Fibroblast of the aortic adventitia (primary cell): ENCODE measurements at regions not wholly inside any gene's neighbourhood (a gene's known extent, or its start where the extent isn't known, plus 50 kb on each side); places are given as distances from the start of the nearest gene placed in this dataset.

Source experiments
- DNase-seq: peaks from one replicate; pipeline ENCODE4 v3.0.0-alpha.2; 2010; ENCODE audit warnings: low read depth
- H3K4me3 ChIP-seq: 2 replicates; pipeline ENCODE4 v1.5.1; 2011; ENCODE audit warnings: low read depth, mild to moderate bottlenecking, control low read depth, low read length, moderate library complexity
- TF ChIP-seq, protein P1 (sequence below): IDR thresholded peaks from 2 replicates; pipeline ENCODE4 v1.5.1; 2011; ENCODE audit warnings: mild to moderate bottlenecking, low read length, control low read depth, inconsistent platforms; ENCODE audit not compliant: insufficient read depth

DNA sequence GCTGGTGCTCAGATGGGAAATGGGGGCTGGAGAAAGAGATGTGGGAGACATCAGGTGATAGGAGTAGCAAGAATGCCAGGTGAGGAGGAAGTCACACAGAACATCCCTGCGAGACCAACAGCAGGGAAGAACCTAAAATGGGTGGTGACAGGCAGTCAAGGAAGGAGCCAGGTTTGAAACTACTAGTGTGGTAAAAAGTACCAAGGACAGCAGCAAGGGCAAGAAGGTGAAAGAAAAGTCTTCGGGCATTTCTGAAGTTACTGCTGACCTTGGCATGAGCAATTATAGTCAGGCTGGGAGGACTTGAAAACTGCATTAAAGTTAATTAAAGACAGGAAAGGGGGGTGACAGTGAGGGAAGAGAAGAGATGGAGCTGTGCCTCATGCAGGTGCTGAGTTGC is 410.4 kb downstream of the RAD51AP2 start:
- TF ChIP-seq, protein P1, sequence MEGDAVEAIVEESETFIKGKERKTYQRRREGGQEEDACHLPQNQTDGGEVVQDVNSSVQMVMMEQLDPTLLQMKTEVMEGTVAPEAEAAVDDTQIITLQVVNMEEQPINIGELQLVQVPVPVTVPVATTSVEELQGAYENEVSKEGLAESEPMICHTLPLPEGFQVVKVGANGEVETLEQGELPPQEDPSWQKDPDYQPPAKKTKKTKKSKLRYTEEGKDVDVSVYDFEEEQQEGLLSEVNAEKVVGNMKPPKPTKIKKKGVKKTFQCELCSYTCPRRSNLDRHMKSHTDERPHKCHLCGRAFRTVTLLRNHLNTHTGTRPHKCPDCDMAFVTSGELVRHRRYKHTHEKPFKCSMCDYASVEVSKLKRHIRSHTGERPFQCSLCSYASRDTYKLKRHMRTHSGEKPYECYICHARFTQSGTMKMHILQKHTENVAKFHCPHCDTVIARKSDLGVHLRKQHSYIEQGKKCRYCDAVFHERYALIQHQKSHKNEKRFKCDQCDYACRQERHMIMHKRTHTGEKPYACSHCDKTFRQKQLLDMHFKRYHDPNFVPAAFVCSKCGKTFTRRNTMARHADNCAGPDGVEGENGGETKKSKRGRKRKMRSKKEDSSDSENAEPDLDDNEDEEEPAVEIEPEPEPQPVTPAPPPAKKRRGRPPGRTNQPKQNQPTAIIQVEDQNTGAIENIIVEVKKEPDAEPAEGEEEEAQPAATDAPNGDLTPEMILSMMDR, result no peak
- no peak overlapping the region for H3K4me3 ChIP-seq
- no peak for DNase-seq

DNA sequence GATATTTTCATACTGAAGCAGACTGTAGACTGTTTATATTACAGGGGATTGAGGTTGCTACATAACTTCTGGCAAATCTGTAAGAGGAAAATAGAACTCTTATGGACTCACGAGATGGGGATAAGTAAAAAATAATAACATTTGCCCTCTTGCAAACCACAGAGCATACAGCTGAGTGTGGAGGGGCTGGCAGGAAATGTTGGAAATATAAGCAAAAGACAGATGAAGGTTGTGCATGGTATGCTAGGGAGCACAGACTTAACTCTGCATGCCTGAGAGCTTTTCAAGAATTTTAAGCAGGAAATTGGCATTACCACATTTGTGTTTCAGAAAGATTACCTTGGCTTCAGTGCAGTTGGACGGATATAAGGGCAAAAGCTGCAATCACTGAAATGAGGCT is 411.1 kb downstream of the RAD51AP2 start:
- no peak overlapping the region for H3K4me3 ChIP-seq
- no peak for DNase-seq
- TF ChIP-seq, protein P1, result no peak

- DNase-seq, result no peak
- TF ChIP-seq, protein P1, result no peak
- no peak overlapping the region for H3K4me3 ChIP-seq
These were observed 411.8 kb downstream of the RAD51AP2 start for GRCh38 chr2:17106418-17106817.

DNA sequence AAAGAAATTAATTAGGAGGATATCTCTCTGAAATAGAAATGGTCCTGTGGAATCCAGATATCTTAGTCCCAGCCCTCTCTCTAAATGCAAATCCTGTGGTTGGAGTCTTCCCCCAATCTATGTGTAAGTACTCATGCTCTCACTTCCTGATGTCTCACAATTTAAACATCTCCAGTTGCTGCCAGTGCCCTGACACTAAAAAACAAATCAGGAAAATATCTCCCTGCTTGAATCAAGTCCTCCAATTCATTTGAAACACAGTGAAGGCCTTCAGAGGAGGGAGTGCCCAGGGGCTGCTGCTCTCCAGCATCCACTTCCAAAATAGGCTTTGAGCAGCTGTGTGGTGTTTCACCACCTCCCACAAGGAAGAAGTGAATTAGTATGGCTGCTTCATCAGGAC is 413.8 kb downstream of the RAD51AP2 start:
- TF ChIP-seq, protein P1, result no peak
- peak; percentile 10 for DNase-seq
- H3K4me3 ChIP-seq, result no peak overlapping the region

GRCh38 chr2:17101596-17101995 is 416.6 kb downstream of the RAD51AP2 start:
- DNase-seq, result no peak
- TF ChIP-seq, protein P1, result no peak
- H3K4me3 ChIP-seq, result no peak overlapping the region

GRCh38 chr2:17101091-17101490 is 417.1 kb downstream of the RAD51AP2 start:
- TF ChIP-seq, protein P1, result no peak
- DNase-seq, result no peak
- no peak overlapping the region for H3K4me3 ChIP-seq

GRCh38 chr2:17095340-17095739 is 422.9 kb downstream of the RAD51AP2 start:
- TF ChIP-seq, protein P1, result no peak
- no peak for DNase-seq
- H3K4me3 ChIP-seq, result no peak overlapping the region
